IMR-90 (cell line): ENCODE measurements at regions not wholly inside any gene's neighbourhood (a gene's known extent, or its start where the extent isn't known, plus 50 kb on each side); places are given as distances from the start of the nearest gene placed in this dataset.

Experiments
- ATAC-seq: fragments of 200-7000 bp; cut with Tn5 transposase; 2 replicates; pipeline ENCODE4 v1.9.1; 2020; ENCODE audit warnings: low read depth, mild to moderate bottlenecking, moderate library complexity
- BruUV-seq: library from RNA; stranded (reverse); fragments of 400-500 nt; replicated peaks from 2 replicates; lab custom pipeline; 2021; lab: Mats Ljungman, UMichigan
- CTCF ChIA-PET: fragments of 300-600 bp; formaldehyde crosslinking; extraction: SDS; loops from one replicate; lab custom pipeline; 2021; ENCODE audit warnings: antibody characterized with exemption; lab: Yijun Ruan, JAX
- POLR2A ChIA-PET: fragments of 300-600 bp; sonication (Branson Sonifier 250); formaldehyde crosslinking; loops from one replicate; lab custom pipeline; 2022; ENCODE audit warnings: antibody characterized with exemption; ENCODE audit not compliant: unreplicated experiment; lab: Charles Lee
- DNase-seq: peaks from one replicate; pipeline ENCODE4 v3.0.0; 2013
- H2AFZ ChIP-seq: replicated peaks from 2 replicates; pipeline ENCODE3; 2013; ENCODE audit warnings: low read length, mild to moderate bottlenecking; ENCODE audit not compliant: poor library complexity
- H2AK5ac ChIP-seq: 2 replicates; pipeline ENCODE4 v1.6.1; 2013; ENCODE audit warnings: low read depth, low read length, inconsistent platforms
- H2AK9ac ChIP-seq: replicated peaks from 2 replicates; pipeline ENCODE3; 2013; ENCODE audit warnings: mild to moderate bottlenecking, low read depth, low read length, moderate library complexity; ENCODE audit not compliant: poor library complexity
- H2BK120ac ChIP-seq: 2 replicates; pipeline ENCODE4 v1.6.1; 2013; ENCODE audit warnings: low read depth, low read length, inconsistent platforms
- H2BK15ac ChIP-seq: 3 replicates; pipeline ENCODE4 v1.6.1; 2013; ENCODE audit warnings: low read depth, low read length, inconsistent platforms
- H2BK20ac ChIP-seq: 2 replicates; pipeline ENCODE4 v1.6.1; 2013; ENCODE audit warnings: low read depth, mild to moderate bottlenecking, inconsistent platforms, low read length, moderate library complexity
- H2BK5ac ChIP-seq: 2 replicates; pipeline ENCODE4 v1.6.1; 2013; ENCODE audit warnings: mild to moderate bottlenecking, low read depth, low read length, inconsistent platforms; ENCODE audit not compliant: poor library complexity, severe bottlenecking
- H3K14ac ChIP-seq: replicated peaks from 2 replicates; pipeline ENCODE4 v1.6.1; 2013; ENCODE audit warnings: low read depth, low read length, inconsistent platforms
- H3K18ac ChIP-seq: 2 replicates; pipeline ENCODE4 v1.6.1; 2013; ENCODE audit warnings: low read depth, low read length, control low read depth
- H3K23ac ChIP-seq: 2 replicates; pipeline ENCODE4 v1.6.1; 2013; ENCODE audit warnings: low read depth, low read length, inconsistent platforms
- H3K27ac ChIP-seq: 2 replicates; pipeline ENCODE4 v1.5.1; 2013; ENCODE audit warnings: mild to moderate bottlenecking, control low read depth, low read length; ENCODE audit not compliant: insufficient read depth
- H3K27me3 ChIP-seq: 2 replicates; pipeline ENCODE4 v1.6.1; 2013; ENCODE audit warnings: low read length; ENCODE audit not compliant: control insufficient read depth, insufficient read depth
- H3K36me3 ChIP-seq: 2 replicates; pipeline ENCODE4 v1.6.1; 2013; ENCODE audit warnings: low read length, mixed read lengths; ENCODE audit not compliant: control insufficient read depth, insufficient read depth
- H3K4ac ChIP-seq: 2 replicates; pipeline ENCODE4 v1.6.1; 2013; ENCODE audit warnings: low read depth, low read length, inconsistent platforms
- H3K4me1 ChIP-seq: 2 replicates; pipeline ENCODE4 v1.6.1; 2013; ENCODE audit warnings: low read length, mixed read lengths; ENCODE audit not compliant: control insufficient read depth, insufficient read depth
- H3K4me2 ChIP-seq: 2 replicates; pipeline ENCODE4 v1.6.1; 2013; ENCODE audit warnings: low read depth, mild to moderate bottlenecking, control low read depth, low read length, moderate library complexity
- H3K4me3 ChIP-seq: 2 replicates; pipeline ENCODE4 v1.5.1; 2013; ENCODE audit warnings: low read depth, mild to moderate bottlenecking, control low read depth, low read length, moderate library complexity; ENCODE audit not compliant: insufficient read depth
- H3K56ac ChIP-seq: 2 replicates; pipeline ENCODE4 v1.6.1; 2013; ENCODE audit warnings: low read length, inconsistent platforms; ENCODE audit not compliant: insufficient read depth; ENCODE audit errors: extremely low read depth
- H3K79me1 ChIP-seq, 2 experiments: 2 replicates each; pipeline ENCODE4 v1.6.1; 2013; ENCODE audit warnings: low read length in 2 of 2, inconsistent platforms in 1 of 2, low read depth in 1 of 2
- H3K9ac ChIP-seq: 2 replicates; pipeline ENCODE4 v1.6.1; 2013; ENCODE audit warnings: low read depth, low read length, control low read depth
- H3K9me1 ChIP-seq: 2 replicates; pipeline ENCODE4 v1.6.1; 2013; ENCODE audit warnings: low read length, inconsistent platforms; ENCODE audit not compliant: insufficient read depth
- H3K9me3 ChIP-seq: 2 replicates; pipeline ENCODE4 v1.6.1; 2013; ENCODE audit warnings: low read length; ENCODE audit not compliant: control insufficient read depth, insufficient read depth
- H4K20me1 ChIP-seq: 2 replicates; pipeline ENCODE4 v1.6.1; 2013; ENCODE audit warnings: low read length, inconsistent platforms; ENCODE audit not compliant: insufficient read depth
- H4K5ac ChIP-seq: 2 replicates; pipeline ENCODE4 v1.6.1; 2013; ENCODE audit warnings: mild to moderate bottlenecking, low read depth, low read length, control low read depth
- H4K8ac ChIP-seq, 2 experiments: 2 replicates each; pipeline ENCODE4 v1.6.1; 2013; ENCODE audit warnings: low read depth in 2 of 2, low read length in 2 of 2, control low read depth in 1 of 2, inconsistent platforms in 1 of 2
- H4K91ac ChIP-seq: 2 replicates; pipeline ENCODE4 v1.6.1; 2013; ENCODE audit warnings: low read depth, low read length, inconsistent platforms; ENCODE audit not compliant: insufficient read depth
- BHLHE40 ChIP-seq: fragments of 150-350 bp; IDR thresholded peaks from 2 replicates; pipeline ENCODE4 v1.6.1; 2016; ENCODE audit warnings: mild to moderate bottlenecking, low read depth, low read length
- CEBPB ChIP-seq: IDR thresholded peaks from 2 replicates; pipeline ENCODE4 v1.6.1; 2012; ENCODE audit warnings: low read depth, low read length, improper control_type of control experiment
- CHD1 ChIP-seq: IDR thresholded peaks from 2 replicates; pipeline ENCODE4 v1.6.1; 2012; ENCODE audit warnings: low read depth, low read length, improper control_type of control experiment
- FOS ChIP-seq: fragments of 150-350 bp; IDR thresholded peaks from 2 replicates; pipeline ENCODE4 v1.6.1; 2016; ENCODE audit warnings: low read depth, low read length
- MAFK ChIP-seq: IDR thresholded peaks from 2 replicates; pipeline ENCODE4 v1.6.1; 2012; ENCODE audit warnings: low read depth, low read length, improper control_type of control experiment
- MAZ ChIP-seq: IDR thresholded peaks from 2 replicates; pipeline ENCODE4 v1.6.1; 2012; ENCODE audit warnings: low read depth, mild to moderate bottlenecking, low read length, improper control_type of control experiment, moderate library complexity, borderline replicate concordance
- RAD21 ChIP-seq: IDR thresholded peaks from 2 replicates; pipeline ENCODE4 v1.6.1; 2012; ENCODE audit warnings: low read length, improper control_type of control experiment
- WGBS, 2 experiments: methylation state at CpG; one replicate each; pipeline versions ENCODE4 v1.1.5 to v1.1.7; 2013; ENCODE audit warnings: missing lambda C conversion rate in 2 of 2; ENCODE audit not compliant: insufficient read length in 1 of 2; ENCODE audit errors: extremely low coverage in 2 of 2; 5-methylcytosine and 5-hydroxymethylcytosine counted together
- dilution Hi-C: fragments of 300-500 bp; cut with HindIII; formaldehyde crosslinking; loops from one replicate; pipeline ENCODE4 v1.14.3; 2018; ENCODE audit warnings: low sequenced_read_pairs; ENCODE audit not compliant: unreplicated experiment
- in situ Hi-C: fragments of 300-500 bp; cut with MboI; formaldehyde crosslinking; loops from 3 replicates; pipeline ENCODE4 v1.14.3; 2019; ENCODE audit warnings: low sequenced_read_pairs, inconsistent platforms, mixed read lengths
- intact Hi-C: fragments of 100-400 bp; cut with micrococcal nuclease; formaldehyde crosslinking; loops from 2 replicates; pipeline ENCODE4 v1.10.0; 2022
- TF ChIP-seq, protein P1 (sequence below): conservative IDR thresholded peaks from 2 replicates; pipeline ENCODE4 v1.5.1; 2012; ENCODE audit warnings: mild to moderate bottlenecking, low read depth, low read length, improper control_type of control experiment
- TF ChIP-seq, protein P2 (sequence below): fragments of 150-350 bp; IDR thresholded peaks from 2 replicates; pipeline ENCODE4 v1.6.1; 2017; ENCODE audit warnings: mild to moderate bottlenecking, antibody characterized with exemption, low read length, low read depth

DNA sequence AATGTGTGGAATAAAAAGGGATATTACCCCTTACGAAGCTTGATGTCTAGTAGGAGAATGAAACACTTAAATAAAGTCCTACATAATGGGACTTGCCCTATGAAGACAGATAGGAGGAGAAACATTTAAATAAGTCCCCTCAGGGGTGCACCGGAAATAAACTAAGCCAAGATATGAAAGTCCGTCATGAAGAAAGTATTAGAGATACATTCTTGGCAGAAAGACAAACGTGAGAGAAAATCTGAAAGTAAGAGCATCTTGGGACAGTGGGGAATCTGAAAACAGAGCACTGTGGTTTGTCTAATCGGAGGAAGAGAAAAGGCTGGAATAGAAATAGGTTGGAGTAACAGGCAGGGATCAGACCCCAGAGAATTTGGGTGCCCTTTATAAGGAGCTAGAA, 516.9 kb upstream of the DSEL start:
- POLR2A ChIA-PET: no interaction called here

More for the DNA sequence above, 516.9 kb upstream of the DSEL start:
- Histone ChIP-seq H2BK120ac (no peak overlapping the region), H2BK20ac (no peak overlapping the region), H2AFZ (no peak overlapping the region), H3K27me3 (no peaks in the 10 kb centered on the region), H3K36me3 (no peaks in the 10 kb centered on the region), H2BK5ac (no peak overlapping the region), H3K4me3 (no peak overlapping the region), H3K9me1 (no peaks in the 10 kb centered on the region), H3K79me1 (no peaks in the 10 kb centered on the region), H3K4me2 (no peak overlapping the region), H3K56ac (no peak overlapping the region), H3K9ac (no peak overlapping the region), H3K4ac (no peak overlapping the region), H2AK9ac (no peak overlapping the region), H2AK5ac (no peak overlapping the region), H4K8ac (no peak overlapping the region), H3K4me1 (peaks cover 4% of the 10 kb centered on the region), H3K14ac (no peak overlapping the region), H3K18ac (no peak overlapping the region), H4K5ac (no peak overlapping the region), H2BK15ac (no peak overlapping the region), H4K91ac (no peak overlapping the region), H3K9me3 (no peaks in the 10 kb centered on the region), H3K23ac (no peak overlapping the region), H4K20me1 (no peaks in the 10 kb centered on the region), H3K27ac (no peak overlapping the region)
- in situ Hi-C loops (no loop called here), intact Hi-C loops (no loop called here), dilution Hi-C loops (no loop called here)
- 43% methylated on average over 1 of the region's 5 CpGs; no CpG with 5 or more reads in 1 of the 2 experiments for WGBS, 2 experiments
- no TSS peak for BruUV-seq
- ATAC-seq (no peak), DNase-seq (peak; percentile 7)
- CTCF ChIA-PET: no interaction called here
- TF ChIP-seq CHD1 (no peak), CEBPB (no peak), MAZ (no peak), BHLHE40 (no peak), RAD21 (no peak), MAFK (no peak), FOS (no peak)
- TF ChIP-seq, protein P1, sequence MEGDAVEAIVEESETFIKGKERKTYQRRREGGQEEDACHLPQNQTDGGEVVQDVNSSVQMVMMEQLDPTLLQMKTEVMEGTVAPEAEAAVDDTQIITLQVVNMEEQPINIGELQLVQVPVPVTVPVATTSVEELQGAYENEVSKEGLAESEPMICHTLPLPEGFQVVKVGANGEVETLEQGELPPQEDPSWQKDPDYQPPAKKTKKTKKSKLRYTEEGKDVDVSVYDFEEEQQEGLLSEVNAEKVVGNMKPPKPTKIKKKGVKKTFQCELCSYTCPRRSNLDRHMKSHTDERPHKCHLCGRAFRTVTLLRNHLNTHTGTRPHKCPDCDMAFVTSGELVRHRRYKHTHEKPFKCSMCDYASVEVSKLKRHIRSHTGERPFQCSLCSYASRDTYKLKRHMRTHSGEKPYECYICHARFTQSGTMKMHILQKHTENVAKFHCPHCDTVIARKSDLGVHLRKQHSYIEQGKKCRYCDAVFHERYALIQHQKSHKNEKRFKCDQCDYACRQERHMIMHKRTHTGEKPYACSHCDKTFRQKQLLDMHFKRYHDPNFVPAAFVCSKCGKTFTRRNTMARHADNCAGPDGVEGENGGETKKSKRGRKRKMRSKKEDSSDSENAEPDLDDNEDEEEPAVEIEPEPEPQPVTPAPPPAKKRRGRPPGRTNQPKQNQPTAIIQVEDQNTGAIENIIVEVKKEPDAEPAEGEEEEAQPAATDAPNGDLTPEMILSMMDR: no peak
- TF ChIP-seq, protein P2, sequence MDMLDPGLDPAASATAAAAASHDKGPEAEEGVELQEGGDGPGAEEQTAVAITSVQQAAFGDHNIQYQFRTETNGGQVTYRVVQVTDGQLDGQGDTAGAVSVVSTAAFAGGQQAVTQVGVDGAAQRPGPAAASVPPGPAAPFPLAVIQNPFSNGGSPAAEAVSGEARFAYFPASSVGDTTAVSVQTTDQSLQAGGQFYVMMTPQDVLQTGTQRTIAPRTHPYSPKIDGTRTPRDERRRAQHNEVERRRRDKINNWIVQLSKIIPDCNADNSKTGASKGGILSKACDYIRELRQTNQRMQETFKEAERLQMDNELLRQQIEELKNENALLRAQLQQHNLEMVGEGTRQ: no peak
